OCI-LY1 (cell line): ENCODE measurements at regions not wholly inside any gene's neighbourhood (a gene's known extent, or its start where the extent isn't known, plus 50 kb on each side); places are given as distances from the start of the nearest gene placed in this dataset.
A peak's percentile ranks its signal among the peaks of the same experiment; 100 is the strongest.

Source experiments
- H2AFZ ChIP-seq: fragments of 200-600 bp; sonication (generic), shearing (Covaris generic); 2 replicates; pipeline ENCODE4 v1.6.0; 2014; ENCODE audit warnings: antibody characterized with exemption, mild to moderate bottlenecking, low read length
- H3F3A ChIP-seq: fragments of 200-600 bp; sonication (generic), shearing (Covaris generic); 2 replicates; pipeline ENCODE4 v1.6.0; 2014; ENCODE audit warnings: mild to moderate bottlenecking, antibody characterized with exemption, low read length, moderate library complexity; ENCODE audit not compliant: insufficient read depth
- H3K27ac ChIP-seq: fragments of 200-600 bp; sonication (generic); 2 replicates; pipeline ENCODE4 v1.5.1; 2014; ENCODE audit warnings: low read length, mixed run types, mild to moderate bottlenecking, low read depth; ENCODE audit not compliant: poor library complexity, severe bottlenecking
- H3K27me3 ChIP-seq: fragments of 200-600 bp; sonication (generic); 2 replicates; pipeline ENCODE4 v1.6.0; 2014; ENCODE audit warnings: antibody characterized with exemption, mild to moderate bottlenecking, low read length, moderate library complexity; ENCODE audit not compliant: insufficient read depth
- H3K36me3 ChIP-seq: fragments of 200-600 bp; sonication (generic); 2 replicates; pipeline ENCODE4 v1.6.1; 2014; ENCODE audit warnings: mild to moderate bottlenecking, antibody characterized with exemption, low read length, moderate library complexity, mixed read lengths; ENCODE audit not compliant: insufficient read depth
- H3K4me1 ChIP-seq: fragments of 200-600 bp; sonication (generic); 2 replicates; pipeline ENCODE4 v1.5.1; 2014; ENCODE audit warnings: mild to moderate bottlenecking, low read length, moderate library complexity; ENCODE audit not compliant: insufficient read depth, severe bottlenecking
- H3K4me2 ChIP-seq: fragments of 200-600 bp; sonication (generic), shearing (Covaris generic); 2 replicates; pipeline ENCODE4 v1.6.1; 2014; ENCODE audit warnings: low read length
- H3K4me3 ChIP-seq: fragments of 200-600 bp; sonication (generic); 2 replicates; pipeline ENCODE4 v1.5.1; 2014; ENCODE audit warnings: low read length, low read depth, mild to moderate bottlenecking, mixed read lengths; ENCODE audit not compliant: poor library complexity, severe bottlenecking
- H3K79me2 ChIP-seq: fragments of 200-600 bp; shearing (Covaris generic); 2 replicates; pipeline ENCODE4 v1.6.1; 2016; ENCODE audit warnings: mixed run types, low read length, mixed read lengths; ENCODE audit not compliant: insufficient read depth
- H3K9ac ChIP-seq: fragments of 200-600 bp; sonication (generic), shearing (Covaris generic); 2 replicates; pipeline ENCODE4 v1.6.1; 2014; ENCODE audit warnings: mild to moderate bottlenecking, low read length, mixed read lengths
- H3K9me2 ChIP-seq: fragments of 200-600 bp; sonication (generic), shearing (Covaris generic); 2 replicates; pipeline ENCODE4 v1.6.1; 2014; ENCODE audit warnings: low read depth, mild to moderate bottlenecking, low read length, mixed read lengths
- H3K9me3 ChIP-seq: fragments of 200-600 bp; shearing (Covaris generic); 2 replicates; pipeline ENCODE4 v1.6.1; 2014; ENCODE audit warnings: low read length, mixed read lengths
- H4K20me1 ChIP-seq: fragments of 200-600 bp; sonication (generic), shearing (Covaris generic); 2 replicates; pipeline ENCODE4 v1.6.0; 2016; ENCODE audit warnings: mild to moderate bottlenecking, low read length; ENCODE audit not compliant: insufficient read depth
- EZH2 ChIP-seq: fragments of 200-600 bp; sonication (generic), shearing (Covaris generic); IDR thresholded peaks from 2 replicates; pipeline ENCODE4 v1.8.0; 2017; ENCODE audit warnings: borderline replicate concordance, mixed run types, mild to moderate bottlenecking, antibody characterized with exemption, low read length, moderate library complexity, mixed read lengths
- TF ChIP-seq, protein P1 (sequence below): fragments of 200-600 bp; sonication (generic), shearing (Covaris generic); IDR thresholded peaks from 2 replicates; pipeline ENCODE4 v1.5.1; 2017; ENCODE audit warnings: mild to moderate bottlenecking, antibody characterized with exemption, low read length, moderate library complexity, mixed read lengths

- H3K4me3 ChIP-seq: peak overlapping the region; percentile 62
- H3K79me2 ChIP-seq: no peaks in the 10 kb centered on the region
- peak overlapping the region; percentile 66 for H3K9ac ChIP-seq
These were observed 380.3 kb upstream of the ARID1B start for GRCh38 chr6:156396791-156397418.

GRCh38 chr6:156396068-156396771 lies 381.0 kb upstream of the ARID1B start:
- no peaks in the 10 kb centered on the region for H3K79me2 ChIP-seq
- H2AFZ ChIP-seq: no peak overlapping the region
- peaks cover 75% of the 10 kb centered on the region for H3K4me1 ChIP-seq
- peak overlapping the region; percentile 66 for H3K4me2 ChIP-seq
- no peaks in the 10 kb centered on the region for H3K36me3 ChIP-seq
- H3K4me3 ChIP-seq: peak overlapping the region; percentile 62
- H3K27ac ChIP-seq: peak overlapping the region; percentile 97
- no peaks in the 10 kb centered on the region for H3K9me3 ChIP-seq
- H3F3A ChIP-seq: no peaks in the 10 kb centered on the region
- no peaks in the 10 kb centered on the region for H3K27me3 ChIP-seq
- no peak for TF ChIP-seq EZH2
- TF ChIP-seq, protein P1, sequence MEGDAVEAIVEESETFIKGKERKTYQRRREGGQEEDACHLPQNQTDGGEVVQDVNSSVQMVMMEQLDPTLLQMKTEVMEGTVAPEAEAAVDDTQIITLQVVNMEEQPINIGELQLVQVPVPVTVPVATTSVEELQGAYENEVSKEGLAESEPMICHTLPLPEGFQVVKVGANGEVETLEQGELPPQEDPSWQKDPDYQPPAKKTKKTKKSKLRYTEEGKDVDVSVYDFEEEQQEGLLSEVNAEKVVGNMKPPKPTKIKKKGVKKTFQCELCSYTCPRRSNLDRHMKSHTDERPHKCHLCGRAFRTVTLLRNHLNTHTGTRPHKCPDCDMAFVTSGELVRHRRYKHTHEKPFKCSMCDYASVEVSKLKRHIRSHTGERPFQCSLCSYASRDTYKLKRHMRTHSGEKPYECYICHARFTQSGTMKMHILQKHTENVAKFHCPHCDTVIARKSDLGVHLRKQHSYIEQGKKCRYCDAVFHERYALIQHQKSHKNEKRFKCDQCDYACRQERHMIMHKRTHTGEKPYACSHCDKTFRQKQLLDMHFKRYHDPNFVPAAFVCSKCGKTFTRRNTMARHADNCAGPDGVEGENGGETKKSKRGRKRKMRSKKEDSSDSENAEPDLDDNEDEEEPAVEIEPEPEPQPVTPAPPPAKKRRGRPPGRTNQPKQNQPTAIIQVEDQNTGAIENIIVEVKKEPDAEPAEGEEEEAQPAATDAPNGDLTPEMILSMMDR: no peak
- H3K9ac ChIP-seq: peak overlapping the region; percentile 66
- no peaks in the 10 kb centered on the region for H3K9me2 ChIP-seq
- H4K20me1 ChIP-seq: no peaks in the 10 kb centered on the region

More at GRCh38 chr6:156396791-156397418, 380.3 kb upstream of the ARID1B start:
- Histone ChIP-seq H3K36me3 (no peaks in the 10 kb centered on the region), H3K9me2 (no peaks in the 10 kb centered on the region), H3K4me2 (peak overlapping the region; percentile 66), H3K9me3 (no peaks in the 10 kb centered on the region), H3K4me1 (peaks cover 68% of the 10 kb centered on the region), H4K20me1 (no peaks in the 10 kb centered on the region), H3F3A (no peaks in the 10 kb centered on the region), H3K27me3 (no peaks in the 10 kb centered on the region), H2AFZ (no peak overlapping the region), H3K27ac (peak overlapping the region; percentile 97)
- no peak for TF ChIP-seq EZH2
- TF ChIP-seq, protein P1: no peak

GRCh38 chr6:156395276-156395675 lies 381.9 kb upstream of the ARID1B start:
- TF ChIP-seq, protein P1: no peak
- TF ChIP-seq EZH2: no peak
- no peak overlapping the region for H2AFZ ChIP-seq
- H3K79me2 ChIP-seq: no peaks in the 10 kb centered on the region
- H3K9ac ChIP-seq: peak overlapping the region; percentile 66
- peak overlapping the region; percentile 62 for H3K4me3 ChIP-seq
- H3F3A ChIP-seq: no peaks in the 10 kb centered on the region
- H3K9me2 ChIP-seq: no peaks in the 10 kb centered on the region
- peaks cover 84% of the 10 kb centered on the region for H3K4me1 ChIP-seq
- peak overlapping the region; percentile 66 for H3K4me2 ChIP-seq
- no peaks in the 10 kb centered on the region for H4K20me1 ChIP-seq
- no peaks in the 10 kb centered on the region for H3K36me3 ChIP-seq
- H3K9me3 ChIP-seq: no peaks in the 10 kb centered on the region
- H3K27ac ChIP-seq: peak overlapping the region; percentile 97
- H3K27me3 ChIP-seq: no peaks in the 10 kb centered on the region
